HCT116 (cell line): ENCODE measurements at regions not wholly inside any gene's neighbourhood (a gene's known extent, or its start where the extent isn't known, plus 50 kb on each side); places are given as distances from the start of the nearest gene placed in this dataset.

Experiments used
- ATAC-seq: fragments of 200-7000 bp; cut with Tn5 transposase; 2 replicates; pipeline ENCODE4 v1.9.1; 2020; ENCODE audit warnings: mild to moderate bottlenecking, moderate library complexity
- BruUV-seq: library from RNA; stranded (reverse); fragments of 400-500 nt; replicated peaks from 2 replicates; lab custom pipeline; 2021; lab: Mats Ljungman, UMichigan
- CTCF ChIA-PET: fragments of 300-600 bp; sonication (Branson Sonifier 250); formaldehyde crosslinking; loops from one replicate; lab custom pipeline; 2021; ENCODE audit warnings: antibody characterized with exemption; lab: Charles Lee
- POLR2A ChIA-PET: fragments of 300-600, 350-600 bp; sonication (Branson Sonifier 250); formaldehyde crosslinking; loops from one replicate; lab custom pipeline; 2021; ENCODE audit warnings: antibody characterized with exemption; lab: Charles Lee
- RAD21 ChIA-PET, 2 experiments: fragments of 300-600 bp; sonication (Branson Sonifier 250); formaldehyde crosslinking; loops; one replicate each; lab custom pipeline; 2023; ENCODE audit warnings: low total read pairs in 2 of 2; ENCODE audit not compliant: uncharacterized antibody in 2 of 2, unreplicated experiment in 2 of 2, low non-redundant PET in 1 of 2; lab: Charles Lee
- DNase-seq: peaks from one replicate; pipeline ENCODE4 v3.0.0-alpha.2; 2010; ENCODE audit warnings: low read depth, low spot score
- H2AFZ ChIP-seq: fragments of 200-600 bp; shearing (Covaris generic), sonication (generic); 2 replicates; pipeline ENCODE4 v1.6.1; 2017; ENCODE audit warnings: low read depth, mixed run types, mixed read lengths, antibody characterized with exemption, low read length; ENCODE audit not compliant: poor library complexity, severe bottlenecking
- H3K27ac ChIP-seq: 2 replicates; pipeline ENCODE4 v1.5.1; 2012; ENCODE audit warnings: low read depth, low read length
- H3K27me3 ChIP-seq: fragments of 200-600 bp; sonication (generic); 2 replicates; pipeline ENCODE4 v1.6.1; 2016; ENCODE audit warnings: mixed run types, low read length, mixed read lengths; ENCODE audit not compliant: insufficient read depth
- H3K36me3 ChIP-seq, 2 experiments: fragments of 200-500 bp in 1 of 2; fragments of 200-600 bp in 1 of 2; sonication (Bioruptor generic) in 1 of 2; sonication (generic) in 1 of 2; 2 replicates each; pipeline versions ENCODE4 v1.5.1 to v1.6.1; 2014 to 2016; ENCODE audit warnings: low read length in 2 of 2, inconsistent platforms in 1 of 2, mixed read lengths in 1 of 2, mixed run types in 1 of 2; ENCODE audit not compliant: insufficient read depth in 2 of 2, control insufficient read depth in 1 of 2
- H3K4me1 ChIP-seq, 2 experiments: fragments of 200-600 bp in 1 of 2; sonication (generic) in 1 of 2; 2 replicates each; pipeline versions ENCODE4 v1.5.1 to v1.6.1; 2012 to 2017; ENCODE audit warnings: low read length in 2 of 2, inconsistent platforms in 1 of 2, mild to moderate bottlenecking in 1 of 2, mixed read lengths in 1 of 2, mixed run types in 1 of 2, moderate library complexity in 1 of 2; ENCODE audit not compliant: insufficient read depth in 2 of 2, control insufficient read depth in 1 of 2
- H3K4me2 ChIP-seq: fragments of 200-600 bp; sonication (generic); 2 replicates; pipeline ENCODE4 v1.6.1; 2017; ENCODE audit warnings: mixed run types, low read length, mixed read lengths
- H3K4me3 ChIP-seq, 2 experiments: fragments of 200-600 bp in 1 of 2; sonication (generic) in 1 of 2; replicated peaks in 1 of 2; 2 replicates each; pipeline ENCODE4 v1.5.1; 2011 to 2016; ENCODE audit warnings: low read length in 2 of 2, control low read depth in 1 of 2, low read depth in 1 of 2, mild to moderate bottlenecking in 1 of 2, mixed read lengths in 1 of 2, mixed run types in 1 of 2
- H3K79me2 ChIP-seq: fragments of 200-600 bp; sonication (generic); 2 replicates; pipeline ENCODE4 v1.6.1; 2017; ENCODE audit warnings: mild to moderate bottlenecking, mixed run types, low read length, moderate library complexity, mixed read lengths; ENCODE audit not compliant: insufficient read depth
- H3K9ac ChIP-seq: fragments of 200-600 bp; sonication (generic); 2 replicates; pipeline ENCODE4 v1.6.1; 2016; ENCODE audit warnings: low read length, mixed read lengths
- H3K9me2 ChIP-seq: fragments of 200-600 bp; sonication (generic), shearing (Covaris generic); 2 replicates; pipeline ENCODE4 v1.6.1; 2017; ENCODE audit warnings: mixed run types, mild to moderate bottlenecking, moderate library complexity; ENCODE audit not compliant: insufficient read depth
- H3K9me3 ChIP-seq, 2 experiments: fragments of 200-500 bp in 1 of 2; fragments of 200-600 bp in 1 of 2; sonication (Bioruptor generic) in 1 of 2; sonication (generic) in 1 of 2; 2 replicates each; pipeline ENCODE4 v1.6.1; 2014 to 2017; ENCODE audit warnings: low read length in 2 of 2, mixed read lengths in 2 of 2, inconsistent platforms in 1 of 2, low read depth in 1 of 2, mild to moderate bottlenecking in 1 of 2, mixed run types in 1 of 2, moderate library complexity in 1 of 2; ENCODE audit not compliant: control insufficient read depth in 1 of 2, insufficient read depth in 1 of 2
- H4K20me1 ChIP-seq: fragments of 200-600 bp; sonication (generic), shearing (Covaris generic); 2 replicates; pipeline ENCODE4 v1.6.1; 2017; ENCODE audit warnings: mixed run types, mild to moderate bottlenecking, moderate library complexity; ENCODE audit not compliant: insufficient read depth
- CBX3 ChIP-seq: IDR thresholded peaks from 2 replicates; pipeline ENCODE4 v1.6.1; 2012; ENCODE audit warnings: low read depth
- CEBPB ChIP-seq: IDR thresholded peaks from 2 replicates; pipeline ENCODE4 v1.6.1; 2012; ENCODE audit warnings: low read depth
- EZH2phosphoT487 ChIP-seq: fragments of 200-600 bp; IDR thresholded peaks from 2 replicates; pipeline ENCODE4 v1.6.1; 2018; ENCODE audit warnings: antibody characterized with exemption, borderline replicate concordance
- FOSL1 ChIP-seq: IDR thresholded peaks from 2 replicates; pipeline ENCODE4 v1.6.1; 2012; ENCODE audit warnings: low read depth
- JUND ChIP-seq: IDR thresholded peaks from 2 replicates; pipeline ENCODE4 v1.6.1; 2012
- POLR2A ChIP-seq: IDR thresholded peaks from 2 replicates; pipeline ENCODE4 v1.7.0; 2011; ENCODE audit warnings: borderline replicate concordance; ENCODE audit not compliant: insufficient read depth, insufficient read length; ENCODE audit errors: extremely low read depth
- POLR2AphosphoS5 ChIP-seq: IDR thresholded peaks from 2 replicates; pipeline ENCODE4 v1.6.1; 2011; ENCODE audit warnings: mild to moderate bottlenecking, low read depth, low read length, moderate library complexity
- RAD21 ChIP-seq: IDR thresholded peaks from 2 replicates; pipeline ENCODE4 v1.6.1; 2012; ENCODE audit warnings: low read depth, mild to moderate bottlenecking
- SIN3A ChIP-seq: IDR thresholded peaks from 2 replicates; pipeline ENCODE4 v1.6.1; 2012; ENCODE audit warnings: low read depth
- SP1 ChIP-seq: IDR thresholded peaks from 2 replicates; pipeline ENCODE4 v1.6.1; 2012; ENCODE audit warnings: low read depth
- TCF7L2 ChIP-seq: IDR thresholded peaks from 2 replicates; pipeline ENCODE4 v1.7.0; 2011; ENCODE audit warnings: borderline replicate concordance, inconsistent platforms; ENCODE audit not compliant: insufficient read depth, insufficient read length; ENCODE audit errors: extremely low read depth
- YY1 ChIP-seq: IDR thresholded peaks from 2 replicates; pipeline ENCODE4 v1.6.1; 2011; ENCODE audit warnings: low read length, low read depth, moderate library complexity, mild to moderate bottlenecking; ENCODE audit not compliant: insufficient replicate concordance; ENCODE audit errors: extremely low read depth
- ZNF274 ChIP-seq: fragments of 200-500 bp; sonication (Bioruptor generic); IDR thresholded peaks from 2 replicates; pipeline ENCODE4 v1.6.1; 2014; ENCODE audit warnings: mild to moderate bottlenecking, low read depth, low read length, inconsistent platforms
- intact Hi-C: fragments of 100-400 bp; cut with micrococcal nuclease; formaldehyde crosslinking; loops from 2 replicates; pipeline ENCODE4 v1.10.0; 2022
- TF ChIP-seq, protein P1 (sequence below): IDR thresholded peaks from 2 replicates; pipeline ENCODE4 v1.6.1; 2012
- TF ChIP-seq, protein P2 (sequence below): IDR thresholded peaks from 2 replicates; pipeline ENCODE4 v1.6.1; 2011; ENCODE audit warnings: mild to moderate bottlenecking, low read length, moderate library complexity; ENCODE audit not compliant: insufficient replicate concordance; ENCODE audit errors: extremely low read depth
- TF ChIP-seq, protein P3 (sequence below), 3 experiments: fragments of 200-600 bp in 1 of 3; sonication (generic) in 1 of 3; IDR thresholded peaks in 2 of 3; conservative IDR thresholded peaks in 1 of 3; 2 replicates each; pipeline ENCODE4 v1.5.1; 2012 to 2017; ENCODE audit warnings: low read depth in 2 of 3, low read length in 2 of 3, antibody characterized with exemption in 1 of 3, borderline replicate concordance in 1 of 3, control low read depth in 1 of 3, mild to moderate bottlenecking in 1 of 3, mixed read lengths in 1 of 3, mixed run types in 1 of 3, moderate library complexity in 1 of 3; ENCODE audit not compliant: insufficient read depth in 1 of 3
- TF ChIP-seq, protein P4 (sequence below): IDR thresholded peaks from 2 replicates; pipeline ENCODE4 v1.6.1; 2012; ENCODE audit warnings: low read depth

DNA sequence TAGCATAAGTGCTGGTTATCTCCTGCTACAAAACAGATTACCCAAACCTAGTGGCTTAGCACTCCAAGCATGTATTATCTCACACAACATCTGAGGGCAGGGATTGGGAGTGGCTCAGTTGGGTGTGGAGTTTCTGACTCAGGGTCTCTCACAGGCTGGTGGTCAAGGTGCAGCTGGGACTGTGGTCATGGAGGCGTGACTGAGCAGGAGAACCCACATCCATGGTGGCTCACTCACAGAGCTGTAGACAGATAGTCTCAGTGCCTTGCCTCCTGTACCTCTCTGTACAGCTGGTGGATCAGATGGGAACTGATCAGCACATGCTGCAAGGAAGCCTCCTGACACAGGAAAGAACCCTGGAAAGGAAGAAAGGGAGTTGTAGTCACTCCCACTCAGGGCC is 83.1 kb upstream of the CST7 start:
- Histone ChIP-seq H3K9me3 (no peaks in the 10 kb centered on the region), H3K4me3 (no peak overlapping the region), H3K27ac (no peak overlapping the region), H3K79me2 (no peaks in the 10 kb centered on the region), H4K20me1 (no peaks in the 10 kb centered on the region), H3K4me2 (no peak overlapping the region), H2AFZ (no peak overlapping the region), H3K9me2 (no peaks in the 10 kb centered on the region), H3K36me3 (no peaks in the 10 kb centered on the region), H3K9ac (no peak overlapping the region), H3K27me3 (peaks cover 3% of the 10 kb centered on the region; the same call in 1 of the 2 replicates), H3K4me1 (no peaks in the 10 kb centered on the region)
- ATAC-seq: no peak
- no peak for TF ChIP-seq TCF7L2
- no peak for TF ChIP-seq SP1
- no peak for TF ChIP-seq FOSL1
- TF ChIP-seq, protein P1, sequence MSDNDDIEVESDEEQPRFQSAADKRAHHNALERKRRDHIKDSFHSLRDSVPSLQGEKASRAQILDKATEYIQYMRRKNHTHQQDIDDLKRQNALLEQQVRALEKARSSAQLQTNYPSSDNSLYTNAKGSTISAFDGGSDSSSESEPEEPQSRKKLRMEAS: no peak
- no peak for TF ChIP-seq YY1
- TF ChIP-seq, protein P2, sequence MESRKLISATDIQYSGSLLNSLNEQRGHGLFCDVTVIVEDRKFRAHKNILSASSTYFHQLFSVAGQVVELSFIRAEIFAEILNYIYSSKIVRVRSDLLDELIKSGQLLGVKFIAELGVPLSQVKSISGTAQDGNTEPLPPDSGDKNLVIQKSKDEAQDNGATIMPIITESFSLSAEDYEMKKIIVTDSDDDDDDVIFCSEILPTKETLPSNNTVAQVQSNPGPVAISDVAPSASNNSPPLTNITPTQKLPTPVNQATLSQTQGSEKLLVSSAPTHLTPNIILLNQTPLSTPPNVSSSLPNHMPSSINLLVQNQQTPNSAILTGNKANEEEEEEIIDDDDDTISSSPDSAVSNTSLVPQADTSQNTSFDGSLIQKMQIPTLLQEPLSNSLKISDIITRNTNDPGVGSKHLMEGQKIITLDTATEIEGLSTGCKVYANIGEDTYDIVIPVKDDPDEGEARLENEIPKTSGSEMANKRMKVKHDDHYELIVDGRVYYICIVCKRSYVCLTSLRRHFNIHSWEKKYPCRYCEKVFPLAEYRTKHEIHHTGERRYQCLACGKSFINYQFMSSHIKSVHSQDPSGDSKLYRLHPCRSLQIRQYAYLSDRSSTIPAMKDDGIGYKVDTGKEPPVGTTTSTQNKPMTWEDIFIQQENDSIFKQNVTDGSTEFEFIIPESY: no peak
- no peak for TF ChIP-seq CEBPB
- TF ChIP-seq EZH2phosphoT487: no peak
- TF ChIP-seq, protein P3, sequence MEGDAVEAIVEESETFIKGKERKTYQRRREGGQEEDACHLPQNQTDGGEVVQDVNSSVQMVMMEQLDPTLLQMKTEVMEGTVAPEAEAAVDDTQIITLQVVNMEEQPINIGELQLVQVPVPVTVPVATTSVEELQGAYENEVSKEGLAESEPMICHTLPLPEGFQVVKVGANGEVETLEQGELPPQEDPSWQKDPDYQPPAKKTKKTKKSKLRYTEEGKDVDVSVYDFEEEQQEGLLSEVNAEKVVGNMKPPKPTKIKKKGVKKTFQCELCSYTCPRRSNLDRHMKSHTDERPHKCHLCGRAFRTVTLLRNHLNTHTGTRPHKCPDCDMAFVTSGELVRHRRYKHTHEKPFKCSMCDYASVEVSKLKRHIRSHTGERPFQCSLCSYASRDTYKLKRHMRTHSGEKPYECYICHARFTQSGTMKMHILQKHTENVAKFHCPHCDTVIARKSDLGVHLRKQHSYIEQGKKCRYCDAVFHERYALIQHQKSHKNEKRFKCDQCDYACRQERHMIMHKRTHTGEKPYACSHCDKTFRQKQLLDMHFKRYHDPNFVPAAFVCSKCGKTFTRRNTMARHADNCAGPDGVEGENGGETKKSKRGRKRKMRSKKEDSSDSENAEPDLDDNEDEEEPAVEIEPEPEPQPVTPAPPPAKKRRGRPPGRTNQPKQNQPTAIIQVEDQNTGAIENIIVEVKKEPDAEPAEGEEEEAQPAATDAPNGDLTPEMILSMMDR (IDR thresholded peaks at IDR 0.05 in 2 of 3, conservative IDR thresholded peaks at IDR 0.05 in 1 of 3; ENCODE audit: borderline replicate concordance in 1 of 3, insufficient read depth in 1 of 3, low read depth in 2 of 3, low read length in 2 of 3): no peak
- TF ChIP-seq SIN3A: no peak
- TF ChIP-seq CBX3: no peak
- TF ChIP-seq ZNF274: no peak
- TF ChIP-seq, protein P4, sequence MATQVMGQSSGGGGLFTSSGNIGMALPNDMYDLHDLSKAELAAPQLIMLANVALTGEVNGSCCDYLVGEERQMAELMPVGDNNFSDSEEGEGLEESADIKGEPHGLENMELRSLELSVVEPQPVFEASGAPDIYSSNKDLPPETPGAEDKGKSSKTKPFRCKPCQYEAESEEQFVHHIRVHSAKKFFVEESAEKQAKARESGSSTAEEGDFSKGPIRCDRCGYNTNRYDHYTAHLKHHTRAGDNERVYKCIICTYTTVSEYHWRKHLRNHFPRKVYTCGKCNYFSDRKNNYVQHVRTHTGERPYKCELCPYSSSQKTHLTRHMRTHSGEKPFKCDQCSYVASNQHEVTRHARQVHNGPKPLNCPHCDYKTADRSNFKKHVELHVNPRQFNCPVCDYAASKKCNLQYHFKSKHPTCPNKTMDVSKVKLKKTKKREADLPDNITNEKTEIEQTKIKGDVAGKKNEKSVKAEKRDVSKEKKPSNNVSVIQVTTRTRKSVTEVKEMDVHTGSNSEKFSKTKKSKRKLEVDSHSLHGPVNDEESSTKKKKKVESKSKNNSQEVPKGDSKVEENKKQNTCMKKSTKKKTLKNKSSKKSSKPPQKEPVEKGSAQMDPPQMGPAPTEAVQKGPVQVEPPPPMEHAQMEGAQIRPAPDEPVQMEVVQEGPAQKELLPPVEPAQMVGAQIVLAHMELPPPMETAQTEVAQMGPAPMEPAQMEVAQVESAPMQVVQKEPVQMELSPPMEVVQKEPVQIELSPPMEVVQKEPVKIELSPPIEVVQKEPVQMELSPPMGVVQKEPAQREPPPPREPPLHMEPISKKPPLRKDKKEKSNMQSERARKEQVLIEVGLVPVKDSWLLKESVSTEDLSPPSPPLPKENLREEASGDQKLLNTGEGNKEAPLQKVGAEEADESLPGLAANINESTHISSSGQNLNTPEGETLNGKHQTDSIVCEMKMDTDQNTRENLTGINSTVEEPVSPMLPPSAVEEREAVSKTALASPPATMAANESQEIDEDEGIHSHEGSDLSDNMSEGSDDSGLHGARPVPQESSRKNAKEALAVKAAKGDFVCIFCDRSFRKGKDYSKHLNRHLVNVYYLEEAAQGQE: no peak
- TF ChIP-seq JUND: no peak
- TF ChIP-seq POLR2A: no peak
- no peak for TF ChIP-seq RAD21
- TF ChIP-seq POLR2AphosphoS5: no peak
- CTCF ChIA-PET: no interaction called here
- intact Hi-C loops: no loop called here
- RAD21 ChIA-PET: no interaction called here
- no TSS peak for BruUV-seq
- POLR2A ChIA-PET: no interaction called here
- DNase-seq: no peak
